ENCODE measurements at regions not wholly inside any gene's neighbourhood (a gene's known extent, or its start where the extent isn't known, plus 50 kb on each side); places are given as distances from the start of the nearest gene placed in this dataset.

DNA sequence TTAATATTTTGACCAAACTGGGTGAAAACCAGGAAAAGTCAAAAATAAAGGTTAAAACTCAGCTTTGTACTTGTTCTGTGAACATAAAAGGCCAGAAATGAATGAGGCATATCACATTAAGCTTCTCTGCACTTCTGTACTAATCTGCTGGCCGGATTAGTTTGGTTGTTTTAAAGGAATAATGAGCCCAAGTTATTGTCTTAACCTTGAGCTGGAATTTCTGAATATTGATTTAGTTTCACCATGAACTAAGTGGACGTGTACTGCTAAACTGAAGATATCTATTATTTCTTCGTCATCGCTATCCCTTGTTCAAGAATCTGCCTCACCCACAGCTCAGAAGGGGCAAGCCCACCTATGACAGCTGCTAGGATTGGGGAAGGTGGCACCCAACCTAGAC is 101.1 kb upstream of the FRMD4A start:
- TF ChIP-seq, protein P1, sequence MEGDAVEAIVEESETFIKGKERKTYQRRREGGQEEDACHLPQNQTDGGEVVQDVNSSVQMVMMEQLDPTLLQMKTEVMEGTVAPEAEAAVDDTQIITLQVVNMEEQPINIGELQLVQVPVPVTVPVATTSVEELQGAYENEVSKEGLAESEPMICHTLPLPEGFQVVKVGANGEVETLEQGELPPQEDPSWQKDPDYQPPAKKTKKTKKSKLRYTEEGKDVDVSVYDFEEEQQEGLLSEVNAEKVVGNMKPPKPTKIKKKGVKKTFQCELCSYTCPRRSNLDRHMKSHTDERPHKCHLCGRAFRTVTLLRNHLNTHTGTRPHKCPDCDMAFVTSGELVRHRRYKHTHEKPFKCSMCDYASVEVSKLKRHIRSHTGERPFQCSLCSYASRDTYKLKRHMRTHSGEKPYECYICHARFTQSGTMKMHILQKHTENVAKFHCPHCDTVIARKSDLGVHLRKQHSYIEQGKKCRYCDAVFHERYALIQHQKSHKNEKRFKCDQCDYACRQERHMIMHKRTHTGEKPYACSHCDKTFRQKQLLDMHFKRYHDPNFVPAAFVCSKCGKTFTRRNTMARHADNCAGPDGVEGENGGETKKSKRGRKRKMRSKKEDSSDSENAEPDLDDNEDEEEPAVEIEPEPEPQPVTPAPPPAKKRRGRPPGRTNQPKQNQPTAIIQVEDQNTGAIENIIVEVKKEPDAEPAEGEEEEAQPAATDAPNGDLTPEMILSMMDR (IDR thresholded peaks at IDR 0.05) = no peak
- no peak for TF ChIP-seq EP300 (IDR thresholded peaks at IDR 0.05)
- TF ChIP-seq POLR2AphosphoS5 (IDR thresholded peaks at IDR 0.05) = no peak

All from stomach (tissue), 4 donors.